ENCODE measurements at regions not wholly inside any gene's neighbourhood (a gene's known extent, or its start where the extent isn't known, plus 50 kb on each side); places are given as distances from the start of the nearest gene placed in this dataset.

DNA sequence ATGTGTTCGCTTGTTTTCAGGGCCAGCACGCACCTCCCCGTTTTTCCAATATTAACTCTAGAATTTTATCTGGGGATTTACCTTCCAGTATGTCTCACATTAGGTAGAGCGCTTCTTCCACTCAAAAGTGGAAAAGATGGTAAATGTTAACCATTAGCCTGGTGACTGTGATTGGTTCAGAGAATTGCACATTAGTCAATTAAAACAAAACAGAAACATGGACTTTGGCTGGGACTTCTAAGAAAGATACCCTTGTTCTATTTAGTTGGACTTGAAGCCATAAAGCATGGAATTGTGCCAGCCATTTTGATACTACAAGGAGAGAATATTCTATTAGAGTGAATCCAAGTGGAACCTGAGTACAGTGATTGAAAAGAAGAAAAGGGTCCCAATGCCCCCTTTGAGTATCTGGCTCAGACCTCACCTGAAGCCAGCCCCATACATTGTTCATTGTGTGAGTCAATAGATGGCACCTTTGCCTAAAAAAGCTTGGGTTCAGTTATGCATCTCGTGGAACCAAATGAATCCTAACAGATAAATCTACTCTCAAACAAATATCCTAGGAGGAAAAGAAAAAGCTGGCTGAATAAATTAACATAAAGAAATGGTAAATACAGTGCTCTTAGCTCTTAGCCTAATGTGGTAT lies 354.3 kb downstream of the IRS1 start:
- Histone ChIP-seq H3K36me3 (replicated peaks in 1 of 2) (no peaks in the 10 kb centered on the region), H3K9me3 (replicated peaks in 1 of 3) (no peaks in the 10 kb centered on the region), H3K4me3 (no peak overlapping the region), H3K27me3 (no peaks in the 10 kb centered on the region), H3K4me1 (replicated peaks in 1 of 2) (no peaks in the 10 kb centered on the region), H3K27ac (no peak overlapping the region)
- 82 to 91% (median 87%) methylated on average over 5 of the region's 5 CpGs for WGBS, 4 donors
- TF ChIP-seq, protein P1, sequence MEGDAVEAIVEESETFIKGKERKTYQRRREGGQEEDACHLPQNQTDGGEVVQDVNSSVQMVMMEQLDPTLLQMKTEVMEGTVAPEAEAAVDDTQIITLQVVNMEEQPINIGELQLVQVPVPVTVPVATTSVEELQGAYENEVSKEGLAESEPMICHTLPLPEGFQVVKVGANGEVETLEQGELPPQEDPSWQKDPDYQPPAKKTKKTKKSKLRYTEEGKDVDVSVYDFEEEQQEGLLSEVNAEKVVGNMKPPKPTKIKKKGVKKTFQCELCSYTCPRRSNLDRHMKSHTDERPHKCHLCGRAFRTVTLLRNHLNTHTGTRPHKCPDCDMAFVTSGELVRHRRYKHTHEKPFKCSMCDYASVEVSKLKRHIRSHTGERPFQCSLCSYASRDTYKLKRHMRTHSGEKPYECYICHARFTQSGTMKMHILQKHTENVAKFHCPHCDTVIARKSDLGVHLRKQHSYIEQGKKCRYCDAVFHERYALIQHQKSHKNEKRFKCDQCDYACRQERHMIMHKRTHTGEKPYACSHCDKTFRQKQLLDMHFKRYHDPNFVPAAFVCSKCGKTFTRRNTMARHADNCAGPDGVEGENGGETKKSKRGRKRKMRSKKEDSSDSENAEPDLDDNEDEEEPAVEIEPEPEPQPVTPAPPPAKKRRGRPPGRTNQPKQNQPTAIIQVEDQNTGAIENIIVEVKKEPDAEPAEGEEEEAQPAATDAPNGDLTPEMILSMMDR (IDR thresholded peaks at IDR 0.05), result no peak
- no peak for TF ChIP-seq POLR2A (IDR thresholded peaks at IDR 0.05)
- DNase-seq, result no peak
- intact Hi-C loops (cut with DNase I), result no loop called here

DNA sequence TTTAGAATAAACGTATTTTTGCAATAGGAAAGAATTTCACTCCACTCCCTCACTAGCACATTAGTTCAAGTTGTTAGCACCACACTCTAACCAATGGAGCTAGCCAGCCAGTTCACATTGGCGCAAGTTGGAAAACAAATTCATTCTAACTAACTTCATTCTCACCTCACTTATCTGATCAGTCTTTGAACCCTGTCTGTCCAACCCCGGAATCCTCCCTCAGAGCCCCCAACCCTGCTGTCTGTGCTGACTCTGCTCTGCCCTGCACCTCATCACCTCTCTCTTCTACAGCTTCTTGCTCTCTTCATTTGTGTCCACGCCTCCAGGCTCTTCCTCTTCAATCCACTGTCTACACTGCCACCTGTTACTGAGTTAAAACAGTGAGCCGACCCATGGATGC lies 356.5 kb downstream of the IRS1 start:
- Histone ChIP-seq H3K4me3 (no peak overlapping the region), H3K9me3 (replicated peaks in 1 of 3) (no peaks in the 10 kb centered on the region), H3K27me3 (no peaks in the 10 kb centered on the region), H3K36me3 (replicated peaks in 1 of 2) (no peaks in the 10 kb centered on the region), H3K27ac (no peak overlapping the region), H3K4me1 (replicated peaks in 1 of 2) (no peaks in the 10 kb centered on the region)
- TF ChIP-seq POLR2A (IDR thresholded peaks at IDR 0.05), result no peak
- intact Hi-C loops (cut with DNase I), result no loop called here
- WGBS, 4 donors, result 90 to 91% (median 91%) methylated on average over 5 of the region's 5 CpGs
- no peak for DNase-seq

GRCh38 chr2:226440127-226440918 lies 359.3 kb downstream of the IRS1 start:
- 33 to 49% (median 44%) methylated on average over 3 of the region's 3 CpGs for WGBS, 4 donors
- H3K27ac ChIP-seq, result no peak overlapping the region
- no peaks in the 10 kb centered on the region for H3K4me1 ChIP-seq (replicated peaks in 1 of 2)
- no peaks in the 10 kb centered on the region for H3K9me3 ChIP-seq (replicated peaks in 1 of 3)
- no peak for TF ChIP-seq POLR2A (IDR thresholded peaks at IDR 0.05)
- TF ChIP-seq, protein P1 (IDR thresholded peaks at IDR 0.05), result no peak
- no peak overlapping the region for H3K4me3 ChIP-seq
- H3K27me3 ChIP-seq, result no peaks in the 10 kb centered on the region
- no peaks in the 10 kb centered on the region for H3K36me3 ChIP-seq (replicated peaks in 1 of 2)
- intact Hi-C loops (cut with DNase I), result no loop called here
- DNase-seq, result peak in 1 of 7 donors; percentile 1

DNA sequence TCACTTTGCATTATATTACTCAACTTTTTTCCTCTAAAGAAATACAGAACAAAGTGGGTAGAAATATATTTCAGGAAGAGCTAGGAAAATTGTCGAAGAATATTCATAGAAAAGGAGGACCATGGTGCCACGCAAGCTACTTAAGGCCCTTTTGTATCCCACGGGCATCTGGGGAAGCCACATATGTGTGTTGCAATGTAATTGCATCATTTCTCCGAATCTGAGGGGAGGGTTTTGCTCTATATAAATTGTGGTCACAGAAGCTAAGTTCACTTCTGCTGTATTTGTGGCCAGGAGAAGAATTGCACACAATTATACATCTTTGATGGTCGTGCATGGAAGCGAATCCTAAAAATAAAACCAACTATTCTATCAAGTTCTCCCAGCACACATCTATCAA lies 360.3 kb downstream of the IRS1 start:
- 76 to 81% (median 79%) methylated on average over 6 of the region's 6 CpGs for WGBS, 4 donors
- intact Hi-C loops (cut with DNase I), result no loop called here
- DNase-seq, result no peak
- no peaks in the 10 kb centered on the region for H3K36me3 ChIP-seq (replicated peaks in 1 of 2)
- H3K27ac ChIP-seq, result no peak overlapping the region
- H3K4me1 ChIP-seq (replicated peaks in 1 of 2), result no peaks in the 10 kb centered on the region
- H3K4me3 ChIP-seq, result no peak overlapping the region
- H3K9me3 ChIP-seq (replicated peaks in 1 of 3), result no peaks in the 10 kb centered on the region
- H3K27me3 ChIP-seq, result no peaks in the 10 kb centered on the region
- TF ChIP-seq POLR2A (IDR thresholded peaks at IDR 0.05), result no peak
- TF ChIP-seq, protein P1 (IDR thresholded peaks at IDR 0.05), result peak in 1 of 6 experiments; percentile 9
